Heart right ventricle (tissue), 16 donors: ENCODE measurements at regions not wholly inside any gene's neighbourhood (a gene's known extent, or its start where the extent isn't known, plus 50 kb on each side); places are given as distances from the start of the nearest gene placed in this dataset.

ENCODE experiments used
- ATAC-seq, 8 donors: fragments of 200-7000 bp; cut with Tn5 transposase; one replicate each; pipeline ENCODE4 v1.9.1; 2020; ENCODE audit warnings: mild to moderate bottlenecking in 8 of 8, moderate library complexity in 8 of 8, moderate number of reproducible peaks in 1 of 8
- DNase-seq, 2 donors: peaks; one replicate each; pipeline ENCODE4 v3.0.0-alpha.2; 2020
- H3K27ac ChIP-seq, 10 donors: fragments of 200-600 bp; sonication (generic) in 2 of 10; one replicate each; pipeline versions ENCODE4 v1.5.0 to v1.8.0; 2020 to 2022; ENCODE audit warnings: mild to moderate bottlenecking in 3 of 10
- H3K27me3 ChIP-seq, 7 donors: fragments of 200-600 bp; one replicate each; pipeline ENCODE4 v1.8.0; 2021 to 2022; ENCODE audit warnings: mild to moderate bottlenecking in 2 of 7
- H3K36me3 ChIP-seq, 9 donors: fragments of 200-600 bp; sonication (generic) in 1 of 9; one replicate each; pipeline versions ENCODE4 v1.5.0 to v1.8.0; 2020 to 2022; ENCODE audit warnings: mild to moderate bottlenecking in 2 of 9
- H3K4me1 ChIP-seq, 9 donors: fragments of 200-600 bp; sonication (generic) in 1 of 9; one replicate each; pipeline versions ENCODE4 v1.5.0 to v1.8.0; 2020 to 2022; ENCODE audit warnings: mild to moderate bottlenecking in 4 of 9
- H3K4me3 ChIP-seq, 10 donors: fragments of 200-600 bp; sonication (generic) in 2 of 10; one replicate each; pipeline versions ENCODE4 v1.5.0 to v1.8.0; 2020 to 2022; ENCODE audit warnings: mild to moderate bottlenecking in 7 of 10, moderate library complexity in 2 of 10
- H3K9me3 ChIP-seq, 11 donors: fragments of 200-600 bp in 10 of 11; sonication (generic) in 2 of 11; one replicate each; pipeline versions ENCODE4 v1.5.0 to v1.8.0; 2013 to 2022; ENCODE audit warnings: mild to moderate bottlenecking in 2 of 11, control low read depth in 1 of 11, moderate library complexity in 1 of 11
- WGBS, 2 donors: extraction: QIAGEN DNeasy Blood & Tissue Kit; methylation state at CpG; one replicate each; pipeline ENCODE4 v1.1.7; 2013; ENCODE audit warnings: inconsistent platforms in 1 of 2; 5-methylcytosine and 5-hydroxymethylcytosine counted together
- intact Hi-C, 10 donors: fragments of 100-400 bp; cut with DNase I; formaldehyde crosslinking; loops; one replicate each; pipeline versions ENCODE4 v1.11.1 to v1.14.2; 2022
- TF ChIP-seq, protein P1 (sequence below), 9 donors: fragments of 200-600 bp; sonication (generic) in 2 of 9; IDR thresholded peaks; one replicate each; pipeline versions ENCODE4 v1.5.0 to v1.8.0; 2021 to 2022; ENCODE audit warnings: antibody characterized with exemption in 9 of 9, mild to moderate bottlenecking in 5 of 9, moderate library complexity in 1 of 9
- donor health status: Arrhythmogenic right ventricular cardiomyopathy.
- donor health status: ischemic (EF 13 %, LVEDD 7.1; RV severe dilation, severe dysfunction).
- donor health status: healthy with polysubstance abuse.
- donor health status: DM: no; HTN: yes; CAD: no.
- donor health status: DM: no; HTN: no; CAD: no.
- donor health status: ischemic (EF 25% LVEDD 6.9; RV normal size, moderate dysfunction).
- donor health status: ischemic (EF 25% LVEDD 5.7; RV mildly dilated, moderate dysfunction).
- donor health status: healthy.
- donor health status: DM: yes; HTN: yes; CAD: no.
- donor health status: Ischemic cardiomyopathy.
- donor health status: ischemic (EF 35%, LVEDD 5.7; RV mildly dilated, moderate dysfunction).
- donor health status: nonischemic (EF 11% LVEDD 7.7; RV severe dilation, severe dysfunction).
- donor health status: DM: yes; HTN: yes; CAD: no.
- donor health status: PGD.
- donor health status: ischemic (EF 29% LVEDD 5.4; RV normal size, mild dysfunction).
- donor health status: nonischemic (EF 23%, LVEDD 6.1; RV moderate dilation, normal function).

GRCh38 chr14:71289536-71289935 is 382.3 kb downstream of the PCNX1 start:
- TF ChIP-seq, protein P1, sequence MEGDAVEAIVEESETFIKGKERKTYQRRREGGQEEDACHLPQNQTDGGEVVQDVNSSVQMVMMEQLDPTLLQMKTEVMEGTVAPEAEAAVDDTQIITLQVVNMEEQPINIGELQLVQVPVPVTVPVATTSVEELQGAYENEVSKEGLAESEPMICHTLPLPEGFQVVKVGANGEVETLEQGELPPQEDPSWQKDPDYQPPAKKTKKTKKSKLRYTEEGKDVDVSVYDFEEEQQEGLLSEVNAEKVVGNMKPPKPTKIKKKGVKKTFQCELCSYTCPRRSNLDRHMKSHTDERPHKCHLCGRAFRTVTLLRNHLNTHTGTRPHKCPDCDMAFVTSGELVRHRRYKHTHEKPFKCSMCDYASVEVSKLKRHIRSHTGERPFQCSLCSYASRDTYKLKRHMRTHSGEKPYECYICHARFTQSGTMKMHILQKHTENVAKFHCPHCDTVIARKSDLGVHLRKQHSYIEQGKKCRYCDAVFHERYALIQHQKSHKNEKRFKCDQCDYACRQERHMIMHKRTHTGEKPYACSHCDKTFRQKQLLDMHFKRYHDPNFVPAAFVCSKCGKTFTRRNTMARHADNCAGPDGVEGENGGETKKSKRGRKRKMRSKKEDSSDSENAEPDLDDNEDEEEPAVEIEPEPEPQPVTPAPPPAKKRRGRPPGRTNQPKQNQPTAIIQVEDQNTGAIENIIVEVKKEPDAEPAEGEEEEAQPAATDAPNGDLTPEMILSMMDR (IDR thresholded peaks at IDR 0.05), result no peak
- no peak overlapping the region for H3K4me3 ChIP-seq
- ATAC-seq, result no peak
- DNase-seq, result no peak
- WGBS, 2 donors, result 83 to 91% methylated on average over 4 of the region's 4 CpGs
- H3K4me1 ChIP-seq, result peaks cover 0 to 9% (median 0%) of the 10 kb centered on the region in 9 donors
- intact Hi-C loops, result no loop called here
- peaks cover 0 to 13% (median 0%) of the 10 kb centered on the region in 11 donors for H3K9me3 ChIP-seq
- no peaks in the 10 kb centered on the region for H3K27me3 ChIP-seq
- no peak overlapping the region for H3K27ac ChIP-seq
- H3K36me3 ChIP-seq, result no peaks in the 10 kb centered on the region

- 87% methylated on average over 6 of the region's 6 CpGs for WGBS, 2 donors
- TF ChIP-seq, protein P1 (IDR thresholded peaks at IDR 0.05), result no peak
- H3K4me3 ChIP-seq, result no peak overlapping the region
- H3K9me3 ChIP-seq, result peaks cover 0 to 6% (median 0%) of the 10 kb centered on the region in 11 donors
- DNase-seq, result no peak
- no peaks in the 10 kb centered on the region for H3K36me3 ChIP-seq
- H3K27ac ChIP-seq, result no peak overlapping the region
- intact Hi-C loops, result no loop called here
- H3K4me1 ChIP-seq, result peaks cover 0 to 9% (median 0%) of the 10 kb centered on the region in 9 donors
- no peak for ATAC-seq
- H3K27me3 ChIP-seq, result no peaks in the 10 kb centered on the region
Observed at GRCh38 chr14:71290301-71290700, 383.0 kb downstream of the PCNX1 start.

DNA sequence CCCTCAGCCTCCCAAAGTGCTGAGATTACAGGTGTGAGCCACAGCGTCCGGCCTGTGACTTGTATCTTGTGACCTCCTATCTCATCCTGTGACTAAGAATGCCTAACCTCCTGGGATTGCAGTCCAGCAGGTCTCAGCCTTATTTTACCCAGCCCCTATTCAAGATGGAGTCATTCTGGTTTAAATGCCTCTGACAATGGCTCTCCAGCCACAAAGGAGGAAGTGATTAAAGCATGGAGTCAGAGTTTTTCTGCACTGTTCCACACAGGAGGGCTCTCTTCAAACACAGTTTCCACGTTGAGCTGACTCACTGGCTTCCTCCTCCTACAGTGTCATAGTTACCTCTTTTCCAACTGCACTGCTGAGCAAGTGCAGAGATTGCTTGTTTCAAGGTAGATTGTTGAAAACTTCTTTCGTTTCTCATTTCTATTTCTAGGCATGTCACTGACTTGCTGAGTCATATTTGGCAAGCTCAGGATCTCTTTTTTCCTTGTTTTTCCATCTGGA is 383.8 kb downstream of the PCNX1 start:
- intact Hi-C loops, result no loop called here
- no peaks in the 10 kb centered on the region for H3K27me3 ChIP-seq
- 50 to 53% methylated on average over 4 of the region's 4 CpGs for WGBS, 2 donors

GRCh38 chr14:71296184-71296583 is 388.9 kb downstream of the PCNX1 start:
- TF ChIP-seq, protein P1 (IDR thresholded peaks at IDR 0.05), result no peak
- H3K27ac ChIP-seq, result no peak overlapping the region
- intact Hi-C loops, result no loop called here
- H3K4me3 ChIP-seq, result no peak overlapping the region
- H3K9me3 ChIP-seq, result no peaks in the 10 kb centered on the region
- ATAC-seq (no peak), DNase-seq (no peak)
- peaks cover 0 to under 1% (median 0%) of the 10 kb centered on the region in 9 donors for H3K4me1 ChIP-seq
- H3K27me3 ChIP-seq, result no peaks in the 10 kb centered on the region
- H3K36me3 ChIP-seq, result no peaks in the 10 kb centered on the region

More for the DNA sequence above, 383.8 kb downstream of the PCNX1 start:
- TF ChIP-seq, protein P1 (IDR thresholded peaks at IDR 0.05), result no peak
- Histone ChIP-seq H3K4me3 (no peak overlapping the region), H3K36me3 (no peaks in the 10 kb centered on the region), H3K9me3 (no peaks in the 10 kb centered on the region), H3K4me1 (peaks cover 0 to 9% (median 0%) of the 10 kb centered on the region in 9 donors), H3K27ac (peak overlapping the region in 1 of 10 donors; percentile 43)
- peak in 4 of 8 donors; percentile 37 to 55 (median 42) for ATAC-seq
- DNase-seq, result no peak
